Small intestine (tissue), 7 donors: ENCODE measurements at regions not wholly inside any gene's neighbourhood (a gene's known extent, or its start where the extent isn't known, plus 50 kb on each side); places are given as distances from the start of the nearest gene placed in this dataset.

Experiments used
- DNase-seq, 2 donors: peaks; one replicate each; pipeline versions ENCODE4 v3.0.0 to v3.0.0-alpha.2; 2013
- FAIRE-seq: peaks from 2 replicates; lab custom pipeline; 2012; peaks lifted over from hg19 to GRCh38; lab: Jason Lieb, UNC
- H3K27ac ChIP-seq, 3 donors: one replicate each; pipeline ENCODE4 v1.5.1; 2013; ENCODE audit warnings: low read length in 2 of 3, mild to moderate bottlenecking in 2 of 3, control low read depth in 1 of 3, inconsistent platforms in 1 of 3, low read depth in 1 of 3, moderate library complexity in 1 of 3
- H3K27me3 ChIP-seq, 3 donors: one replicate each; pipeline ENCODE4 v1.6.1; 2013; ENCODE audit warnings: low read length in 3 of 3, inconsistent platforms in 1 of 3; ENCODE audit not compliant: control insufficient read depth in 3 of 3, insufficient read depth in 3 of 3
- H3K36me3 ChIP-seq, 3 donors: one replicate each; pipeline ENCODE4 v1.6.1; 2013; ENCODE audit warnings: low read length in 3 of 3, inconsistent platforms in 1 of 3, low read depth in 1 of 3, mild to moderate bottlenecking in 1 of 3, moderate library complexity in 1 of 3; ENCODE audit not compliant: control insufficient read depth in 3 of 3, insufficient read depth in 2 of 3
- H3K4me1 ChIP-seq, 3 donors: one replicate each; pipeline ENCODE4 v1.6.1; 2013; ENCODE audit warnings: low read length in 2 of 3, inconsistent platforms in 1 of 3, low read depth in 1 of 3, mild to moderate bottlenecking in 1 of 3, moderate library complexity in 1 of 3; ENCODE audit not compliant: control insufficient read depth in 3 of 3, insufficient read depth in 2 of 3
- H3K4me3 ChIP-seq, 3 donors: one replicate each; pipeline ENCODE4 v1.5.1; 2013; ENCODE audit warnings: low read length in 3 of 3, control low read depth in 1 of 3, inconsistent platforms in 1 of 3, low read depth in 1 of 3, mild to moderate bottlenecking in 1 of 3, moderate library complexity in 1 of 3
- H3K9me3 ChIP-seq, 2 donors: one replicate each; pipeline ENCODE4 v1.6.1; 2013; ENCODE audit warnings: low read depth in 1 of 2, low read length in 1 of 2; ENCODE audit not compliant: control insufficient read depth in 2 of 2, insufficient read depth in 1 of 2
- WGBS, 3 donors: extraction: QIAGEN DNeasy Blood & Tissue Kit; methylation state at CpG; one replicate each; pipeline ENCODE4 v1.1.7; 2013; 5-methylcytosine and 5-hydroxymethylcytosine counted together
- donor health status: healthy with polysubstance abuse.
- donor health status: control.
- donor health status: control.
- donor health status: Bipolar disorder and iron deficiency.
- donor health status: healthy.

DNA sequence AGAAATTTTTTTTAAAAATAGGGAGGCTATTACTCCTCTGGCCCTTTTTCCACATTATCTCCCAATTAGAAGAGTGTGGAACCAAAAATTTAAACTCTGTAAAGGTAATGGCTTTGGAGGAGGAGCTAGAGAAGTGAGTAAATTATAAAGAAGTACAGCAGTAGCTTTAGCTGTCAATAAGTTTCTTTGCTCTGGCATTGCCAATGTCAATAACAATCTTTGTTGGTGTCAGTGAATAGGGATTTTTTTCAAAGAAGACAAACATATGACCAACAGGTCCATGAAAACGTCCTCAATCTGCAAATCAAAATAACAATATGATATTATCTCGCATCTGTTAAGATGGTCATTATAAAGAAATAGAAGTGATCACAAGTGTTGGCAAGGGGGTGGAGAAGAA lies 227.1 kb upstream of the MBL2 start:
- no peak for FAIRE-seq
- Histone ChIP-seq H3K9me3 (peaks cover 0 to 7% of the 10 kb centered on the region in 2 donors), H3K36me3 (no peaks in the 10 kb centered on the region), H3K4me1 (peaks cover 0 to 2% (median 0%) of the 10 kb centered on the region in 3 donors), H3K4me3 (no peak overlapping the region), H3K27ac (no peak overlapping the region), H3K27me3 (no peaks in the 10 kb centered on the region)
- DNase-seq, result no peak
- whole genome bisulfite sequencing, 3 donors, result 43 to 57% (median 44%) methylated on average over 2 of the region's 2 CpGs

DNA sequence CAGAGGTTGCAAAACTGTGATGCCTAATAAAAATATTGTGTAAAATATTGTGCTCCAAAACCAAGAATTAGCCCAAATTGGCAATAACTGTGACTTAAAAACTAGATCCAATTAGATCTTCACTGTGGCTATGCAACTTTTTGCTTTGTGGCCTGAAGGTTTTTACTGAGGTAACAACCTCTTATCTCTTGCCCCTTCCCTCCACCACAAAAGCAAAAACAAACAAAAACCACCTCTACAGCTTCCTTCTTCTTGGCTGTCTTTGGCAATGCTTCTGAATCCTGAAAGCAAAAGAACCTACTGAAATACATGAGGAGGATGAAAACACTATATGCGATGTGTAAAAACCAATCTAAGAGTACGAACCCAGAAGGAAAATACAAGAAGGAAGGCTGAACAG lies 226.7 kb upstream of the MBL2 start:
- no peak overlapping the region for H3K27ac ChIP-seq
- no peaks in the 10 kb centered on the region for H3K27me3 ChIP-seq
- 90 to 98% (median 90%) methylated on average over 2 of the region's 2 CpGs for WGBS, 3 donors
- DNase-seq (no peak), FAIRE-seq (no peak)
- H3K9me3 ChIP-seq, result peaks cover 0 to 7% of the 10 kb centered on the region in 2 donors
- no peaks in the 10 kb centered on the region for H3K36me3 ChIP-seq
- no peak overlapping the region for H3K4me3 ChIP-seq
- H3K4me1 ChIP-seq, result no peaks in the 10 kb centered on the region

DNA sequence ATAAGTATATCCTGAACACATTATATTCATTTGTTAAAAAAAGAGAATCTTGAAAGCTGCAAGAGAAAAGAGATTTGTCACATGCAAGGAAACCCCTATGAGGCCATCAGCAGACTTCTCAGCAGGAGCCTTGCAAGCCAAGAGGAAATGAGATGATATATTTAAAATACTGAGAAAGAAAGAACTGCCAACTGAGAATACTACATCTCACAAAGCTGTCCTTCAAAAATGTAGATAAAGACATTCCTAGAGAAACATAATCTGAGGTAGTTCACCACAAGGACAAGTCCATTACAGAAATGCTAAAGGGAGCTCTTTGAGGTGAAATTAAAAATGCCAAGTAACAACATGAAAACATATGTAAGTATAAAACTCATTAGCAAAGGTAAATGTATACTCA lies 224.4 kb upstream of the MBL2 start:
- H3K27ac ChIP-seq, result no peak overlapping the region
- DNase-seq (no peak), FAIRE-seq (no peak)
- no peaks in the 10 kb centered on the region for H3K36me3 ChIP-seq
- no peak overlapping the region for H3K4me3 ChIP-seq
- H3K27me3 ChIP-seq, result no peaks in the 10 kb centered on the region
- H3K4me1 ChIP-seq, result no peaks in the 10 kb centered on the region
- peaks cover 0 to 7% of the 10 kb centered on the region in 2 donors for H3K9me3 ChIP-seq

DNA sequence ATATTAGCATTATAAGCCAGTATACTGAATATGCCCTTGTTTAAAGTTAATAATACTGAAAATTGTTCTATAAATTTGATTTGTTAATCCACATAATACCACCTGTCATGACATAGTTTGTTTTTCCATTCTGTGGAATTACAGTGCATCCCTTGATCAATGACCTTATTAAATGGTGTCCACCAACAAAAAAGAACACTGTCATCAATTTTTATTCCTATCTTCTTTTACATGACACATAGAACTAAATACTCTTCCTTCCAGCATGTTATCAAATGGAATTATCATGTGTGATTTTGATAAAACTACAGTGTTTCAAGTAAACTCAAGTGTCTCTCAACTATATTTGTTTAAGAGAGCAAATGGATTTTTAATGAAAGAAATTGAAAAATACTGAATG lies 221.8 kb upstream of the MBL2 start:
- H3K27ac ChIP-seq, result no peak overlapping the region
- FAIRE-seq (no peak), DNase-seq (no peak)
- H3K4me3 ChIP-seq, result no peak overlapping the region
- H3K9me3 ChIP-seq, result peaks cover 0 to 10% of the 10 kb centered on the region in 2 donors
- no peaks in the 10 kb centered on the region for H3K4me1 ChIP-seq
- no peaks in the 10 kb centered on the region for H3K36me3 ChIP-seq
- no peaks in the 10 kb centered on the region for H3K27me3 ChIP-seq

DNA sequence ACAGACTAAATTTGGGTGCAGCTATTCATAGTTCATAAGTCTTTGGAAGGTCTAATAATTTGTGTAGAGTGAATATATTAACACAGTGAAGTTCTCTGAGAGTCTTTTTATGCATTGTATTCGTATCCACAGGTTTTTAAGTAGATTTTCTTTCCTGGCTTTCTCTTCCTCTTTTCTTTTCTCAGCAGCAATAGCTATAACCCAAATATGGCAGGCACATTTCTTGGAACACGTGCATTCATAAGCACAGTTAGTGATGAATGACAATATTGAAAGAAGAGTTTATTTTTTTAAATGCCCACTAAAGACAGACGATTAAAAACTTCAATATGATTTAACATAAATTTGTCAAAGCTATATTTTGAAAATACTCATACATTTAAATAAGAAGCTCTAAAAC lies 220.5 kb upstream of the MBL2 start:
- DNase-seq (no peak), FAIRE-seq (no peak)
- 65 to 85% (median 79%) methylated on average over 3 of the region's 3 CpGs for WGBS, 3 donors
- no peaks in the 10 kb centered on the region for H3K4me1 ChIP-seq
- H3K4me3 ChIP-seq, result no peak overlapping the region
- no peaks in the 10 kb centered on the region for H3K27me3 ChIP-seq
- no peak overlapping the region for H3K27ac ChIP-seq
- no peaks in the 10 kb centered on the region for H3K36me3 ChIP-seq
- peaks cover 0 to 10% of the 10 kb centered on the region in 2 donors for H3K9me3 ChIP-seq

DNA sequence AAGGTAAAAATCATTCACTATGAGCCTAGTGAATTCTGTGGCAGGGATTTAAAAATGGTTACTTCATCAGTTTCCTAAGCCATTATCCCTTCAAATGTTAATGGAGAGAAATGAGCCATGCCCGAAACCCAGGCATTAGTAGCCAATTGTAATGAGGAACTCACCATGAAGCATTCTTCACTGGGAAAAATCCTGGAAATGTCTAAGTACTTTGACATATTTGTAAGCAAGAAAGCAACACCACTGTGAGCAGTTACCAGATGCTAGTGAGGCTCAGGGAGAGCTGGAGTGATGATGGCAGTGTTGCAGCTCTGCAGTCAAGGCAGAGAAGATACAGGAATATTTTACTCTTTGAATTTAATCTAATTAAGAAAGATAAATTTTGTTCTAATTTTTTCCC lies 220.0 kb upstream of the MBL2 start:
- Histone ChIP-seq H3K9me3 (peaks cover 0 to 10% of the 10 kb centered on the region in 2 donors), H3K27me3 (no peaks in the 10 kb centered on the region), H3K4me3 (no peak overlapping the region), H3K36me3 (no peaks in the 10 kb centered on the region), H3K27ac (no peak overlapping the region), H3K4me1 (no peaks in the 10 kb centered on the region)
- no peak for FAIRE-seq
- DNase-seq, result no peak
- 85 to 88% (median 85%) methylated on average over 1 of the region's 1 CpG for WGBS, 3 donors

DNA sequence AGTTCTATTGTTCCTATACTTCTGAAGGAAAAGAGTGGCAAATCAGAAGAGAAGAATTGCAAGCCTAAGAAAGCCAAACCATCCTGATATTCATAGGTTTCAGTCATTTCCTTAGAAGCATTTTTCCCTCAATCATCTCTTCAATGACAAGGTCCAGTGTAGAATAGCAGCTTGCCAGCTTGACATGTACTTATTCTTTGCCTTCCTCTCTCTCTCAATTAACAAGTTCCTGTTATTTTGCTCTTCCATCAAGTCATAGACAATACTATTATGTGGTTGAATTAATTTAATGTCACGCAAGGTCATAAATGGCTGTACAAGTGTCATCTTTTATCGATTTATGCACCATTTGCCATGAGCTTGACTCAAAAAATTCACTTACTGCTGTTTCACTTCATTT lies 216.3 kb upstream of the MBL2 start:
- FAIRE-seq (no peak), DNase-seq (no peak)
- no peaks in the 10 kb centered on the region for H3K4me1 ChIP-seq
- H3K36me3 ChIP-seq, result no peaks in the 10 kb centered on the region
- peaks cover 0 to 3% of the 10 kb centered on the region in 2 donors for H3K9me3 ChIP-seq
- H3K27ac ChIP-seq, result no peak overlapping the region
- H3K4me3 ChIP-seq, result no peak overlapping the region
- WGBS, 3 donors, result 86 to 94% (median 88%) methylated on average over 2 of the region's 2 CpGs
- H3K27me3 ChIP-seq, result no peaks in the 10 kb centered on the region

DNA sequence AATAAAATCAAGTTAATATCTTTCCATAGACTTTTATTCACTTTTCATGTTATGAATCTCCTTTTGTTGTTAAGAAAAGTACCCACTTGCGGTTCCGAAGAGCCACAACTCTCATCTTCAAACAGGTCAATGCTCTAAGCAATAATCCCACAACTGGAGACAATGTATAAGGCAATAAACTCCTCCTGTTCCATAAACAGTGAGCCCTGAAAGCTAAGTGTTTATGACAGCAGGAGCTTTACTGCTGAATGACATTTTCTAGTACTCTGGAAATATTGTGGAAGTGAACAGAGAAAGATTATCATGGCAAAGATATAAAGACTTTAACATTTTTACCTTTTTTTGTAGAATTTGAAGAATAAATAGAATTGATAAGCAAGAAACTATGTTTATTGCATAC lies 213.5 kb upstream of the MBL2 start:
- no peak overlapping the region for H3K4me3 ChIP-seq
- FAIRE-seq (no peak), DNase-seq (peak in 1 of 2 donors; percentile 45)
- peaks cover 0 to 3% of the 10 kb centered on the region in 2 donors for H3K9me3 ChIP-seq
- H3K36me3 ChIP-seq, result no peaks in the 10 kb centered on the region
- 68 to 85% (median 84%) methylated on average over 2 of the region's 2 CpGs for WGBS, 3 donors
- no peaks in the 10 kb centered on the region for H3K4me1 ChIP-seq
- no peaks in the 10 kb centered on the region for H3K27me3 ChIP-seq
- no peak overlapping the region for H3K27ac ChIP-seq

- no peak for FAIRE-seq
- Histone ChIP-seq H3K4me3 (no peak overlapping the region), H3K27me3 (no peaks in the 10 kb centered on the region), H3K36me3 (no peaks in the 10 kb centered on the region), H3K27ac (no peak overlapping the region), H3K9me3 (no peaks in the 10 kb centered on the region), H3K4me1 (no peaks in the 10 kb centered on the region)
- DNase-seq, result no peak
Measured at GRCh38 chr10:52984169-52984568, 211.6 kb upstream of the MBL2 start.
